HG02610 (cell line): ENCODE measurements at regions not wholly inside any gene's neighbourhood (a gene's known extent, or its start where the extent isn't known, plus 50 kb on each side); places are given as distances from the start of the nearest gene placed in this dataset.
A peak's percentile ranks its signal among the peaks of the same experiment; 100 is the strongest.

Source experiments
- ATAC-seq: cut with Tn5 transposase; IDR thresholded peaks from one replicate; pipeline ENCODE4 v1.9.1; 2021; ENCODE audit warnings: mild to moderate bottlenecking, moderate library complexity; ENCODE audit not compliant: unreplicated experiment

DNA sequence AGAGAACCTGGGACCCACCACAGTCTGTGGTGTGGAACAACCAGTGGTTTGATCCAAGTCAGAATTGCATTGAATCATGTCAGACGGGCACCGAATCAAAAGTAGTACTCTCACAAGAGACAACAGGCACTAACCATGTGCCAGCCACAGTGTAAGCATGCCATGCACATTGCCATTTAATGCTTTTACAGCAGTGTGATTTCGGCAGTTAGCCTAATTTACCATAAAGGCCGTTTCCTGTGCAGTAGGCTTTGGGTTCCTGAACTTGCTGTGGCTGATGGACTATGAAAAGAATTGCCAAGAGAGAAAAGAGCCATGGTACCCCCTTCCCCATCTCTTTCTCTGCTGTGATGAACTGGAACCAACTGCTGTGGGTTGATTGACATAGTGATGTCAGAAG lies 540.6 kb downstream of the EBF1 start:
- no peak for ATAC-seq

DNA sequence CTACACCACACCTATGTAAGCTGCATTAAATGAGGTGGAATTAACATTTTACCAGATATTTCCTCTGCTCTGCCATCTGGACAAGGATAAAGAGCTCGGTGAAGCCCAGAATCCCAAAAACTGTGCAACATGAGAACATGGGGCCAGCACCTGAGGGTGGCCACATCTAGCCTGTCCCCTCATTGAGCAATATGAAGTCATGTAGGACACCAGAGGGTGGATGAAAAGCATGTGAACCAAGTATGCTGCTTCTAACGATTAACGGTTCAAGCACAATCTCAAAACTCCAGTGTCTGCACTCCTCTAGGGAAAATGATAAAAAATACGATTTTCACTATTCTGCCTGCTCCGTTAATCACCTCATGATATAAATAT lies 545.8 kb downstream of the EBF1 start:
- no peak for ATAC-seq

DNA sequence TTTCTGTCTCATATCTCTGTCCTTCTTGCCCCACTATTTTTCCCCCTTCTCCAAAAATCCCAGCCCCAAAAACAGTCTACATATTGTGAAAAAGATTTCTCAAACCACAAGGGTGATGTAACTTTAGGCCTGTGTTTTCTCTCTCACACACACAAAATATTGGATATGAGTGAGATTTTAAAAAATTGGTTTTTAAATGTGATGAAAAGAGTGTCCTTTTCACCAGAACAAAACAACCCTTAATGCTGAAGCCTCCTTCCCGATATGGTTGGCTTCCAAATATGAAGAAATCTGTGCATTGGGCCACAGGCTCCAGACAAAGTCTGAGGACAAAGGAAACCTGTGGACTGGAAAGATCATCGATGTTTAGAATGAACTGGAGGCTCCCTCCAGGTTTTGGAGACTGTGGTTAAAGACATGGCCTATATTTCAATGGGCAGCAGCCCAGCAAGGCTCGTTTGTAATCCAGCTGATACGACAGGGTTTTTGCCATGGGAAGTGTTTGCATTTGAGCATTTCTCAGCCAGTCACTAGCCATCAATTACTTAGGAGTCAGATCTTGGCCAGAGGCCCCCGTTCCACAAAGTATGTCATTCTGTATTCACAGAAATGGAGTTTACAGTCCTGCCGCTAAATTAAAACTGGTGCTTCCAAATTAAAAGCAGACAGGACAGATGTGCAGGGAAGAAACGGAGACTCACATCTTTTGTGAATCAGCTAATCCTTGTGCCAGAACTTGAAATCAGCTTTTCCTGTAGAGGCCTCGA lies 546.3 kb downstream of the EBF1 start:
- no peak for ATAC-seq

DNA sequence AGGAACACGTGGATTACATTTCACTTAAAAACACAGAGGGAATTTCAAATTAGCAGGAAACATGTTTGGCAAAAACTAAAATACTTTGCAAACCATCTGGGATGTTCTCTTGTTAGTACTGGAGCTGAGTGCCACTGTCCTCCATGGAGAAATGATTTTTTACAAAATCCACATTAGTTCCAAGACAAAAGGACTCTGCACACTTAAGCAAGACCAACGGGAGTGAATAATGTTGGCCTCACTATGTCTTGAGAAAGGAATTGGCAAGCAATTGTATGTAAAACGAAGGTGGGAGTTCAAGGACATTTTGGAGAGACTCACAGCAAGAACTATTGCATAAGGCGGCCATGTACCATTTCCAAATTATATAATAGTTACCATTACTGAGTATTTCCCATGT lies 547.5 kb downstream of the EBF1 start:
- no peak for ATAC-seq

DNA sequence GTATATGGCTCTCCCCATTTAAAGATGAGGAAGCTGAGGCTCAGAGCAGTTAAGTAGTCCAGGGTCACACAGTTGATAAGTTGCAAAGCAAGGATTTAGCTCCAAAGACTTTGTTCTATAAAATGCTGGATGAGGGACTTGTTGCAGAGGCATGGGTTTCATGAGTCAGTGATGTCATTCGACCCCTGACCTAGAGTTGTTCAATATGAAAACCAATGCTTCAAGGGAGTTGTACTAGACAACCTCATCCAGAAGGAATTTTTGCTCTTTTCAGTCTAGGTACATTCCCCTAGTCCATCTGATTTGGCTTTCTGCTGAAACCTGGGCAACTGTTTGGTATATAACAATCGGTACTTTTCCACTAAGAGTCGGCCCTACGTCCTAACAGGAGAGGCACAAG lies 550.4 kb downstream of the EBF1 start:
- ATAC-seq = no peak

DNA sequence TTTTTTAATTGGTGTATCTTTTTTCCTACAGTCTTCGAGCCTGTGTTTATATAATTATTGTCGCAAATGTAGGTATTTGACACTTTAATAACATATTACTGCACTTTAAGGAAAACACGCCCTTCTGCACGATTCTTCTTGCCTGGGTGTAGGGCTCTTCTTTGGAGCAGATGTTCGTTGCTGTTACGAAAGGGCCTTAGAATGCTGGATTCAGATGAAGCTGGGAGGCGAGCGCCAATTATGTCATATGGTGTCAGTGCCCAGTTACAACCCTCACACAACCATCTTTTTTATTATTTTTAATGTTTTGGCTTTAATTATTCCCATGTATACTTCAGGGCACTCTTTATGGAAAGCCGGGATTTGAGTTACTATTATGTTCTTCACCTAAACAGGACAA lies 553.0 kb downstream of the EBF1 start:
- no peak for ATAC-seq

DNA sequence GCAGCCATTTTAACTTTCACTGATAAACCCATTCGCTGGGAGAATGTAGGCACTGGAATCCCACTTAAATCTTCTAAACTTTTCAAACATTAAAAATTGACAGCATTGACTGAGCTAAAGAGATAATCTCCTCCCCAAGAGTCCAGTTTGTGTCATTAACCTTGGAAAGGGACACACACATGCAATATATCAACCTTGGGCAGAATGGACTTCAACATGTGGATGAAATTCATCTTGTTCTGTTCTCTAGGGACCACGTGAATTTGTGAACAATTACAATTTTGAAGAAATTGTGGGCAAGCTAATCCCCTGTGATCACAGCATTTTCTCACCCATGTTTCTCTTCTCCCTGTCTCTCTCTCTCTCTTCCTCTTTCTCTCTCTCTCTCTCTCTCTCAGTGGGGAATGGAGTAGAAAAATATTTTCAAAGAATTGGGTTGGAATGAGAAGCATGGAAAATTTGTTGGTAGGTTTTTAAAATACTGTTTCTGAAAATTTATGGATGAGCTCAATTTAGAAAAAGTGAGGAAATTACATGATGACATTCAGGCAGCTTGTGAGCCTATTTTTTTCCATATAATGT lies 553.7 kb downstream of the EBF1 start:
- ATAC-seq = no peak

DNA sequence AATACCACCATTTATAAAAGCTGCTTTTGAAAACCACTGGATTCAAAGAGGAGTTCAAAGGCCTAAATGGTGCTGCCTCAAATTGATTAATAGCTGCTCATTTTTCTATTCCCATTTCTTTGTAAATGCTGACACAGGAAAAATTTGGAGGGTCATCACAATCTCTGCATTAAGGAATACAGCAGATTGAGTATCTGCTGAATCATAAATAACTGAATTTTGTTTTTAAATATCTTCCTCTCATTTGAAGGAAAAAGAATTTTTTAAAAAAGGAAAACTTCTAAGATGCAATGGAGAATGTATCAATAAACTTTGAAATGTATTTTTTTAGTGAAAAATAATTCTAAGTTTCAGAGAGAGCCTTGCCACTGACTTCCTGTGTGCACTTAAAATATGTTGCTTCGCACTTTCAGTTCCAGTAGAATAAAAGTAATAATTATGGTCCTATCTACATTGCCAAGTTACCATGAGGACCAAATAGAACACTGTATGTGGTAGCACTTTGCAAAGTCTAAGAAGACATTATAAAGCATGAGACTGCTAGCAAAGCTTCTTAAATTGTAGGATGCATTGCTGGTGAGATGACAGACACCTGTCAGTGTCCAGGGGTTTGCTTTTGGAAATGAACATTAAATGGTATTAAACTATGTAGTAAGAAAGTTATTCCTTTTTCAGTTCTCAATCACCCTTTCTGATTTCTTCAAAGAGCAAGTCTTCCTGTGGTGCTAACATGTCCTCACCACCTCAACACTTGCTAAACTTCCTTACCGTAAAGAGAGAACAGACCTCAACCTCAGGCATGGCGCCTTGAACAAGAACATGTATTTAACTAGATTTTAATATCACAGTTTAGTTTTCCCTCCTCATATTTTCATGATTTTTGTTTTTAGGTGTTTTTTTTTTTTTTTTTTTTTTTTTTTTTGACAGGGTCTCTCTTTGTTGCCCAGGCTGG lies 555.1 kb downstream of the EBF1 start:
- no peak for ATAC-seq

DNA sequence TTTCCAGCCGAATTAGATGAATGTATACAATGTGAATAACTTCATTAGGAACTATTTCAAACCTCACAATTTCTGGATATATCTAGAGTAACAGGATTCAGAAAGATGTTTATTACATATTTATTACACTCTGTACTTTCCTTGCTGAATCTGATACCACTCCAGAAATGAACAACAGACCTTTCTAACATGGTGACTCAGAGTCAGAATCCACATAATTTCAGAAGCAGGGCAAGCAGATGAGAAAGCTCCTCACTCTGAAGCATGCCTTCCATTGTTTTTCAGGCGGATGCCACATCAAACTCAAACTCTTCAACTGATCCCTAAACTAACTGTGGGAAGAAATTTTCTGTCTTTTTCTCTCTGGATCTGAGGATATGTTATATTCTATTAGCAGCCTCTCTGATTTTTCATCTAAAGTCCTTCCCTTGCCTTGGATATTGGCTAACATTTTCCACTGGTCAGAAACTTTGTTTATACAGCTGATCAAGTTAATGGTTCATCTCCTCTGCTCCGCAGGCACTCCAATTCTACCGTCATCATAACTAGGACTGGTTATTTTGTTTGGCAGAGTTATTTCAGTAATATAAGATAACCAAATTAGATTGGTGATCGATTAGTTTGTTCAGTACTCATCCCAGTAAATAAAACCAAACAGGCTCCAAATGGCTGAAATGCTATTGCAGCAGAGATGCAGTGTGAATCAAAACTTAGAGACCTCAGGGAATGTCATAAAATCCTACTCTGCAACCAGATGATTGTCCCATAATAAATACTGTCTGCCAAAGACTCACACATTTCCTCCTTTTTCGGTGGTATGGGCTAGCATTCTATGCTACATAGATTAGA lies 556.0 kb downstream of the EBF1 start:
- peak; percentile 76 for ATAC-seq

DNA sequence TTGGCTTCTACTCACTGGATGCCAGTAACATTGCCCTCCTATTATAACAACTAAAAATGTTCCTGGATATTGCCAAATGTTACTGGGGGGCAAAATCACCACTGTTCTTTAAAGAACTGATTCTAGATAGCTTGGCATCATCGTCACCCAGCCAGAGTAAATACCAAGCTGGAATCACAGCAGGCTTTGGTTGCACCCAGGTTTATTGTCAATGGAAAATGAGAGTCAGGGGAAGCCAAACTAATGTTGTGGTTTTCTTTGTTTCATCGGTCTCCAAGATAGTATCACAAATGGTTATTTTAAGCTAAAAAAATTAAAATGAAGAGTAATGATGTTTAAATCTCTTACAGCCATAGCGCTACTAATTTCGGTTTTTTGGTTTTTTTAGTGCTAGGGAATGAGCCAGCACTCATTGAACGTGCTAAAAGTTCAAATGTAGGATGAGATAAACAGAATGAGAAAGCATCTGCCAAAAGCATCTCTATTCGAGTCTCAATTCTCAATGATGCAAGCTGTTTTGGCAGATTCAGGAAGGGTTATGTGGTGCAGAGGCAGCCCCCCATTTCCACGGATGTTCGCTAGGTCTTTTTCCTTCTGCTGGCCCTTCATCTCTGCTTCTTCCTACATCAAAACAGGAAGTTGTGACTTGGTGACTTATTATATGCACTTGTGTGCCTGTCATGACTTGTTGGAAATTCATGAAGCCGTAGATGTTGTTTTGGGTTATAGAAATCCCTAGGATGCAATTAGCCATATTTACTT lies 558.0 kb downstream of the EBF1 start:
- ATAC-seq = no peak

DNA sequence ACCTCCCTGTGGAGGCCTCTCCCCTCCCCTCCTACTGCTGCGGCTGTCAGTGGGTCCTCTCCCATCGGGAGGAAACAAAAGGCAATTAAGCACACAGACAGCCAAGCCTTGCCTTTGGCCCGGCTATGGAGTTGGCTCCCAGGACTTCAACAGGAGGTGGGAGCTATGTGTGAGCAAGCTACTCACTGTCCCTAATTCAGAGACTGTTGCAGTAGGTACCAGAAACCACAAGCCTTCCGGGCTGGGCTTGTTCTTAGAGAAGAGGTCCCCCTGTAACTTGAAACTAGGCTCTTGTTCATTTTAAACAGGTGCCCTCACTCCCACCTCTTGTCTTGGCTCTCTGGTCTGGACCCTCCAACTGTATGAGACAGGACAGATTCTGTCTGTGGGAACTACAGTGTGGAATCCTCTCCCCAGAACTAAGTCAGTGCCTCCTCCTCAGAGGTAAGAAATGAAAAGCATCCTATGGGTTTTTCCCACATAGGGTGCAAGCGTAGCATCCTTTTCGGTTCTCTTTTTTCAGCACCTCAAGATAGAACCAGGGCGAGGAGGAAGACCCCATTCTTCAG lies 561.1 kb downstream of the EBF1 start:
- ATAC-seq = peak; percentile 77

DNA sequence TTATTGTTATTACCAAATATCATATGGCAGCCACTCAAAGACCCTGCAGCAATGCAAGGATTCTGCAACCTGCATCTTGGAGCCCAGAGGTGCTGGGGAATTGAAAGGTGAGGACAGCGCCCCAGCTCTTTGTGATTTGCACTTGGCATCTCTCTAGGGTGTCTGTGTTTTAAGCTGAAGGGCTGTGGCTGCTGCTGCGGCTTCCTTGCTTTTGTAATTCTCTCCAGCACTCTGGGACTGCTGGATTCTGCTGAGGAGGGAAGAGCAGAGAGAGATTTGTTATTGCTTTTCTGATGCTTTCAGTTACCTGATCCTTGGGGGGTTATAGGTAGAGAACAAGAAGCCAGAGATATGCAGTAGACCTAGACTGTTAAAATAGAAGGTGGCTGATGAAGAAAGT lies 562.4 kb downstream of the EBF1 start:
- ATAC-seq = no peak

DNA sequence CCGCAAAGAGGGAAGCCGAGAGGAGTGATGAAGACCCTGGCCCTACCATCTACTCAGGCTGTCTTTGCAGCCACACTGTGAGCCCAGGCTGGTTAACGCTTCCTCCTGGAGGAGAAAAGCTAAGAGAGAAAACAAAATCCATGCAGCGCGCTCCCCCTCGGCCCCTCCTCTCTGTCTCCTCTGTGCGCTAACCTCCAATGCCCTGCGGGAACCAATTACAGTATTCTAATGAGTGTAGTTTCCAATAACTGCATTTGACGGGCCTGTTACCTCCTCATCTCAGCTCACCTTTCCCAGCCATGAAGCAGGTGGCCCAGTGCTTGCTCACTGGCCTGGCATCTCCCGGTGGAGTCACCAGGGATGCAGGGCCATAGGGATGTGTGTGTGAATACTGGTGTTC lies 565.5 kb downstream of the EBF1 start:
- ATAC-seq = no peak

DNA sequence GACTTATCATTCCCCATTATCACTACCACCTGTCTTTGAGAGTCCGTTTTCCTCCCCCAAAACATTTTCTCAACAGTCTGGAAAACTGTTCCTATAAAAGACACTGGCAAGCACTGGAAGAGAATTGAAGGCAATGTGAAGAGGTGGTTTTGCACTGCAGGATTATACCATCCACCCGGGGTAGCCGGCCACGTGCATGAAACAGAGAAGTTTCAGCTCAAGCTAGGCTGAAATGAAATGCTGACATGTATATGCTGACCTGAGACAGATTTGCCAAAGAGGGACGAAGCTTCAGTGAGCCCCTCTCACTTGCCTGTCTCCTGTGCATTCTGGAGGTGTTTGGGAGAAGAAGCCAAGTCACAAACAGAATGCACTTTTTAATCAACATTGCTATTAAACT lies 567.0 kb downstream of the EBF1 start:
- no peak for ATAC-seq

DNA sequence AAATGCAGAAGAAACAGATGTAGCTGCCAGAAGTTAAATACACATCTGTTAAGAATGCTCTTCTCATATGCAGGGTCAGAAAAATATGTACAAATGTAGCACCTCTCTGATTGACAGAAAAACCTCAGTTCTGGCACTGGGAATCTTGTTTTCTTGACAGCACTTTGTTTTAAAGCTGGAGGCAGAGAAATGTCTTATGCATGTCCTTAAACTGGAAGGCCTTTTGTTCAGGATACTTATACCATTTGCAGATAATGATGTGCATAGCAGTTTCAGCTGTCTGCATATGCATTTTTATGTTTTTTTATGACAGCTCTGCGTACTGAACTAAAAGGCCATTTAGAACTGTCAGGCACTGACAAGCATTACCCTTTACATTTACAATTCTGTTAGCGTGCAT lies 567.9 kb downstream of the EBF1 start:
- no peak for ATAC-seq

DNA sequence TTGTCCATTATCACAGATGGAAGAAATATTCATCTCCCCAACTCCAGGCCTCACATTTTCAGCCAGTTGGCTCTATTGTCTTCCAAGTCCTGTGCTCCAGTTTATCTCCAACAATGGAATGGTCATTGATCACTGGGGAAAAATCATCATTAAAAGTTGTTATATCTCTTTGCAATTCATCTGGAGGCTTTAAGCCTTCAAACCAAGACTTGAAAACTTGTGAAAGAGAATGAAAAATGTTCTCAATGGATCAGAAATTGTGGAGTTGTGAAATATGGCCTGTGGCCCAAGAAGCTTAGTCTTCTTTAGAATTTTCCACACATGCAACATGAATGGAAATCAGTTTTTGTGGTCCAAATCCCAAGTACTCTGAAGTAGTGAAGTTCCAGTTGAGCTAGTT lies 569.6 kb downstream of the EBF1 start:
- ATAC-seq = no peak

DNA sequence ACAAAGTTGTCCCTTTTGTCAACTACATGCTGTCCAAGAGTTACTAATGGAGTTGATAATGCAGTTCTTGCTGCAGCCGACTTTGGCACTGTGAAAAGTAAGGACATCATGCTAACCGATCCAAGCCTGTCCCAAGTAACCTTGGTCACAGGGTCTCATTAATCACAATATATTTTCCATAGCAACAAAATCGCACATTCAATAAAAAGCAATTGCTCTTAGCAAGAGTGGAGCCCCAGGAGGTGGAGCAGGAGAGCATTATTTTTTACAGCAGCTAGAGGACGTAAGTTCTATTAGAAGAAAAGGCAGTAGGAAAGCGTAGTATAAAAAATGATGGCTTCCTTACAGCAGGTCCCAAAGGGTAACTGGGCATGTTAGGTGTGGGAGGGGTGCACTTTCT lies 570.3 kb downstream of the EBF1 start:
- ATAC-seq = no peak

DNA sequence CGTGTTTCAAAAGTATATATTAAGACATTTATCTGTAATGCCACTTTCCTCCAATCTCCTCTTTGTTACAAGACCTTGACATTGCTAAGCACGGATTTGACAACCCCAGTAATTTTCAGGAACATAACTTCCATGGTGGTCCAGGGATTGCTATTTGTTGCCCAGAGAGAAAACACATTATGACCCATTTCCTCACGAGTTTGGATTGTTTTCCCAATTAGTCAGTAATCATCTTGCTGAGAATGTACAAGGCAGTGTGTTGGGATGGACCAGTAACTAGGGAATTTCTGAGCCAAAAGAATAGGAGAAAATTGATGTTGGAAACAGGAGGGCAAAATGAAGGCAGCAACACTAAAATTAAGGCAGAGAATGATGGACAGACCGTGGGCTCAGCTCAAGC lies 574.1 kb downstream of the EBF1 start:
- no peak for ATAC-seq

DNA sequence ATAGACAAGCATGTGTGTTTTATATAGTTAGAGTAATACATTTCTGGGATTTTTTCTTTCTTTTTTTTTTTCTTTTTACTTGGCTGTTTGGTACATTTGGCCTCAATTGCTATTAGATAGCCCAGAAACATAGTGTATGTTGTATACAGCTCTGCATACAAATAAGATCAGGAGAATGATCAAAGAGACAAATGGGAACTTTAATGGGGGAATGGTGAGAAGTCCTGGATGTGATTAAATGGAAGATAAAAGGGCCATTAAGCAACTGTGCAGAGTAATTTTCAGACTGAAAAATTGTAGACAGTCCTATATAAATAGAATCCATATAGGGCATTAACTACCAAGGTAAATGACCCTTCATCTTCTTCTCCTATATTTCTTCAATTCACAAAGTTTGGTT lies 575.6 kb downstream of the EBF1 start:
- ATAC-seq = no peak

DNA sequence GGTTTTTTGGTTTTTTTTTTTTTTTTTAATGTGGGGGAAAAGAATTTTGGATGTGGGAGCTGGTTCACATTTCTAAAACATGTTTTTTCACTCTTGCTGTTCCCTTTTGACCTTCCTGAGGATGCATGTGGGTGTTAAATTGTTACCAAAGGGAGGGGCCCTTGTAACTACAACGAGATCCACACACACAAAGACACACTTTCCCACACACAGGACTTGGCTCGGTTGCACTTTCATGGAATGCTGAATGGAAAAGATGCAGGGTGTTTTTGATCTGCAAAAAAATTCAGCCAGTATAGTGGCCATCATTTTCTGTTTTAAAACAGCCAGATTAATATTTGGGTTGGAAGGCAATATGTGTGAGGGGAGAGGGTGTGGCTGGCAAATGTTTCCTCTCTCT lies 576.9 kb downstream of the EBF1 start:
- ATAC-seq = no peak
